ENCODE measurements at regions not wholly inside any gene's neighbourhood (a gene's known extent, or its start where the extent isn't known, plus 50 kb on each side); places are given as distances from the start of the nearest gene placed in this dataset.

- TF ChIP-seq CTCF (IDR thresholded peaks at IDR 0.05) = no peak
- no peak for TF ChIP-seq POLR2AphosphoS5 (IDR thresholded peaks at IDR 0.05)
- no peak for TF ChIP-seq EP300 (IDR thresholded peaks at IDR 0.05)
- no peak for TF ChIP-seq POLR2A (IDR thresholded peaks at IDR 0.05)
Observed at GRCh38 chr5:120270498-120270897, 193.6 kb upstream of the PRR16 start.
